ENCODE measurements at regions not wholly inside any gene's neighbourhood (a gene's known extent, or its start where the extent isn't known, plus 50 kb on each side); places are given as distances from the start of the nearest gene placed in this dataset.

DNA sequence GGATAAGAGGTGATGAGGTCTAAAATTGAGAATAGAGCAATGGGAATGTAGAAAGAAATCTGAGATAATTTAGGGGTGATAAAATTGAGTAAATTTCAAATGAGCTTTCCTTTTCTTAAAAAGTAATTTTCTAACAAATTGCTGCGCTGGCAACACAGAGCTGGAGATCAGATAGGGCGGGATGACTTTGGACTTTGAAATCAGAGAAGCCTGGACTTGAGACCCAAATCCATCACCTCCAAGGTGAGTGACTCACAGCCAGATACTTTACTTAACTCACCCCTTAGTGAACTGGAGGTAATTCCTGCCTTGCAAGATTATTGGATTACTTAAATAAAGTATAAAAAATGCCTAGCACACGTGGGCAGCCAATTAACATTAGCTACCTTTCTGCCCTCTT lies 80.8 kb downstream of the P2RY1 start:
- no peaks in the 10 kb centered on the region for H3K79me2 ChIP-seq (replicated peaks; ENCODE audit: insufficient read depth, low read length)
- no peak overlapping the region for H3K27ac ChIP-seq (ENCODE audit: low read length)
- H3K4me3 ChIP-seq (ENCODE audit: low read length), result no peak overlapping the region
- H3K9ac ChIP-seq (ENCODE audit: low read length), result no peak overlapping the region
- TF ChIP-seq POLR2AphosphoS5 (IDR thresholded peaks at IDR 0.05) (no peak), MXI1 (conservative IDR thresholded peaks at IDR 0.05; ENCODE audit: poor library complexity, severe bottlenecking) (no peak), TAF1 (IDR thresholded peaks at IDR 0.05; ENCODE audit: low read depth) (no peak), EZH2 (IDR thresholded peaks at IDR 0.05; ENCODE audit: borderline replicate concordance, insufficient read depth, low read length, poor library complexity, severe bottlenecking) (no peak), SMC3 (conservative IDR thresholded peaks at IDR 0.05; ENCODE audit: poor library complexity) (no peak), RAD21 (conservative IDR thresholded peaks at IDR 0.05) (no peak), EP300 (conservative IDR thresholded peaks at IDR 0.05; ENCODE audit: poor library complexity, severe bottlenecking) (no peak)
- TF ChIP-seq, protein P1, sequence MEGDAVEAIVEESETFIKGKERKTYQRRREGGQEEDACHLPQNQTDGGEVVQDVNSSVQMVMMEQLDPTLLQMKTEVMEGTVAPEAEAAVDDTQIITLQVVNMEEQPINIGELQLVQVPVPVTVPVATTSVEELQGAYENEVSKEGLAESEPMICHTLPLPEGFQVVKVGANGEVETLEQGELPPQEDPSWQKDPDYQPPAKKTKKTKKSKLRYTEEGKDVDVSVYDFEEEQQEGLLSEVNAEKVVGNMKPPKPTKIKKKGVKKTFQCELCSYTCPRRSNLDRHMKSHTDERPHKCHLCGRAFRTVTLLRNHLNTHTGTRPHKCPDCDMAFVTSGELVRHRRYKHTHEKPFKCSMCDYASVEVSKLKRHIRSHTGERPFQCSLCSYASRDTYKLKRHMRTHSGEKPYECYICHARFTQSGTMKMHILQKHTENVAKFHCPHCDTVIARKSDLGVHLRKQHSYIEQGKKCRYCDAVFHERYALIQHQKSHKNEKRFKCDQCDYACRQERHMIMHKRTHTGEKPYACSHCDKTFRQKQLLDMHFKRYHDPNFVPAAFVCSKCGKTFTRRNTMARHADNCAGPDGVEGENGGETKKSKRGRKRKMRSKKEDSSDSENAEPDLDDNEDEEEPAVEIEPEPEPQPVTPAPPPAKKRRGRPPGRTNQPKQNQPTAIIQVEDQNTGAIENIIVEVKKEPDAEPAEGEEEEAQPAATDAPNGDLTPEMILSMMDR (IDR thresholded peaks at IDR 0.05; ENCODE audit: poor library complexity, severe bottlenecking), result no peak
- TF ChIP-seq, protein P2, sequence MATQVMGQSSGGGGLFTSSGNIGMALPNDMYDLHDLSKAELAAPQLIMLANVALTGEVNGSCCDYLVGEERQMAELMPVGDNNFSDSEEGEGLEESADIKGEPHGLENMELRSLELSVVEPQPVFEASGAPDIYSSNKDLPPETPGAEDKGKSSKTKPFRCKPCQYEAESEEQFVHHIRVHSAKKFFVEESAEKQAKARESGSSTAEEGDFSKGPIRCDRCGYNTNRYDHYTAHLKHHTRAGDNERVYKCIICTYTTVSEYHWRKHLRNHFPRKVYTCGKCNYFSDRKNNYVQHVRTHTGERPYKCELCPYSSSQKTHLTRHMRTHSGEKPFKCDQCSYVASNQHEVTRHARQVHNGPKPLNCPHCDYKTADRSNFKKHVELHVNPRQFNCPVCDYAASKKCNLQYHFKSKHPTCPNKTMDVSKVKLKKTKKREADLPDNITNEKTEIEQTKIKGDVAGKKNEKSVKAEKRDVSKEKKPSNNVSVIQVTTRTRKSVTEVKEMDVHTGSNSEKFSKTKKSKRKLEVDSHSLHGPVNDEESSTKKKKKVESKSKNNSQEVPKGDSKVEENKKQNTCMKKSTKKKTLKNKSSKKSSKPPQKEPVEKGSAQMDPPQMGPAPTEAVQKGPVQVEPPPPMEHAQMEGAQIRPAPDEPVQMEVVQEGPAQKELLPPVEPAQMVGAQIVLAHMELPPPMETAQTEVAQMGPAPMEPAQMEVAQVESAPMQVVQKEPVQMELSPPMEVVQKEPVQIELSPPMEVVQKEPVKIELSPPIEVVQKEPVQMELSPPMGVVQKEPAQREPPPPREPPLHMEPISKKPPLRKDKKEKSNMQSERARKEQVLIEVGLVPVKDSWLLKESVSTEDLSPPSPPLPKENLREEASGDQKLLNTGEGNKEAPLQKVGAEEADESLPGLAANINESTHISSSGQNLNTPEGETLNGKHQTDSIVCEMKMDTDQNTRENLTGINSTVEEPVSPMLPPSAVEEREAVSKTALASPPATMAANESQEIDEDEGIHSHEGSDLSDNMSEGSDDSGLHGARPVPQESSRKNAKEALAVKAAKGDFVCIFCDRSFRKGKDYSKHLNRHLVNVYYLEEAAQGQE (IDR thresholded peaks at IDR 0.05; ENCODE audit: borderline replicate concordance), result no peak
- no peaks in the 10 kb centered on the region for H3K27me3 ChIP-seq (ENCODE audit: insufficient read depth, low read depth, low read length)
- no peaks in the 10 kb centered on the region for H3F3A ChIP-seq (ENCODE audit: insufficient read depth, low read length, poor library complexity, severe bottlenecking)
- H4K20me1 ChIP-seq (ENCODE audit: insufficient read depth), result no peaks in the 10 kb centered on the region
- H3K9me3 ChIP-seq (ENCODE audit: low read length), result no peaks in the 10 kb centered on the region
- no peak overlapping the region for H3K4me2 ChIP-seq (ENCODE audit: low read length)
- no peak overlapping the region for H2AFZ ChIP-seq (ENCODE audit: low read depth, low read length)
- no peaks in the 10 kb centered on the region for H3K36me3 ChIP-seq (ENCODE audit: insufficient read depth, low read length)
- H3K9me2 ChIP-seq (ENCODE audit: insufficient read depth, low read length), result no peaks in the 10 kb centered on the region

DNA sequence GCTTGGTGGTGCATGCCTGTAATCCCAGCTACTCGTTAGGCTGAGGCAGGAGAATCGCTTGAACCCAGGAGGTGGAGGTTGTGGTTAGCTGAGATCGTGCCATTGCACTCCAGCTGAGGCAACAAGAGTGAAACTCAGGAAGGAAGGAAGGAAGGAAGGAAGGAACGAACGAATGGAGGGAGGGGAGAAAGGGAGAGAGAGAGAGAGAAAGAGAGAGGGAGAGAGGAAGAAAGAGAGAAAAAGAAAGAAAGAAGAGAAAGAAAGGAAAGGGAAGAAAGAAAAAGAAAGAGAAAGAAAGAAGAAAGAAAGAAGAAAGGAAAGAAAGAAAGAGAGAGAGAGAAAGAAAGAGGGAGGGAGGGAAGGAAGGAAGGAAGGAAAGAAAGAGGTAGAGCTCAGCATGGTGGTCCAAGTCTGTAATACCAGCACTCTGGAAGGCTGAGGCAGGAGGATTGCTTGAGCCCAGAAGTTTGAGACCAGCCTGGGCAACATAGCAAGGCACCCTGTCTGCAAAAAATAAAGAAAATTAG lies 81.9 kb downstream of the P2RY1 start:
- Histone ChIP-seq H3K9me2 (ENCODE audit: insufficient read depth, low read length) (no peaks in the 10 kb centered on the region), H3K9ac (ENCODE audit: low read length) (no peak overlapping the region), H3K27ac (ENCODE audit: low read length) (no peak overlapping the region), H3K36me3 (ENCODE audit: insufficient read depth, low read length) (no peaks in the 10 kb centered on the region), H4K20me1 (ENCODE audit: insufficient read depth) (no peaks in the 10 kb centered on the region), H3K27me3 (ENCODE audit: insufficient read depth, low read depth, low read length) (no peaks in the 10 kb centered on the region), H3K4me3 (ENCODE audit: low read length) (no peak overlapping the region), H3K79me2 (replicated peaks; ENCODE audit: insufficient read depth, low read length) (no peaks in the 10 kb centered on the region), H3F3A (ENCODE audit: insufficient read depth, low read length, poor library complexity, severe bottlenecking) (no peaks in the 10 kb centered on the region), H3K4me2 (ENCODE audit: low read length) (no peak overlapping the region), H2AFZ (ENCODE audit: low read depth, low read length) (no peak overlapping the region), H3K9me3 (ENCODE audit: low read length) (no peaks in the 10 kb centered on the region)
- TF ChIP-seq TAF1 (IDR thresholded peaks at IDR 0.05; ENCODE audit: low read depth) (no peak), SMC3 (conservative IDR thresholded peaks at IDR 0.05; ENCODE audit: poor library complexity) (no peak), MXI1 (conservative IDR thresholded peaks at IDR 0.05; ENCODE audit: poor library complexity, severe bottlenecking) (no peak), POLR2AphosphoS5 (IDR thresholded peaks at IDR 0.05) (no peak), RAD21 (conservative IDR thresholded peaks at IDR 0.05) (no peak), EP300 (conservative IDR thresholded peaks at IDR 0.05; ENCODE audit: poor library complexity, severe bottlenecking) (no peak), EZH2 (IDR thresholded peaks at IDR 0.05; ENCODE audit: borderline replicate concordance, insufficient read depth, low read length, poor library complexity, severe bottlenecking) (no peak)
- TF ChIP-seq, protein P1 (IDR thresholded peaks at IDR 0.05; ENCODE audit: poor library complexity, severe bottlenecking), result no peak
- TF ChIP-seq, protein P2 (IDR thresholded peaks at IDR 0.05; ENCODE audit: borderline replicate concordance), result no peak
